B cell (primary cell): ENCODE measurements at regions not wholly inside any gene's neighbourhood (a gene's known extent, or its start where the extent isn't known, plus 50 kb on each side); places are given as distances from the start of the nearest gene placed in this dataset.

ENCODE experiments used
- ATAC-seq: fragments of 200-7000 bp; cut with Tn5 transposase; one replicate; pipeline ENCODE4 v1.10.0; 2021; ENCODE audit warnings: low read depth, mild to moderate bottlenecking, moderate number of reproducible peaks, moderate library complexity
- CTCF ChIA-PET: fragments of 350-600 bp; sonication (Branson Sonifier 250); formaldehyde crosslinking; loops from one replicate; lab custom pipeline; 2021; ENCODE audit warnings: antibody characterized with exemption, inconsistent platforms; lab: Charles Lee
- POLR2A ChIA-PET: fragments of 350-600 bp; sonication (Branson Sonifier 250); formaldehyde crosslinking; loops from one replicate; lab custom pipeline; 2021; ENCODE audit warnings: antibody characterized with exemption; lab: Charles Lee
- DNase-seq: peaks from one replicate; pipeline ENCODE4 v3.0.0; 2013
- H2AFZ ChIP-seq: 2 replicates; pipeline ENCODE4 v1.6.1; 2012; ENCODE audit warnings: mild to moderate bottlenecking, low read depth, low read length; ENCODE audit not compliant: insufficient read depth, poor library complexity, severe bottlenecking
- H3K27ac ChIP-seq, 2 donors: 1 replicate in 1 of 2; 2 replicates in 1 of 2; pipeline ENCODE4 v1.5.1; 2012 to 2013; ENCODE audit warnings: low read length in 2 of 2, mild to moderate bottlenecking in 2 of 2, moderate library complexity in 1 of 2
- H3K27me3 ChIP-seq, 4 experiments: fragments of 200-600 bp in 1 of 4; sonication (generic) in 1 of 4; replicated peaks in 1 of 4; 1 replicate in 2 of 4; 2 replicates in 2 of 4; pipeline versions ENCODE4 v1.6.1 to v1.7.0; 2013 to 2016; ENCODE audit warnings: low read length in 3 of 4, mild to moderate bottlenecking in 2 of 4, mixed read lengths in 1 of 4, moderate library complexity in 1 of 4; ENCODE audit not compliant: insufficient read depth in 4 of 4, control insufficient read depth in 3 of 4; ENCODE audit errors: control extremely low read depth in 1 of 4
- H3K36me3 ChIP-seq, 2 experiments: replicated peaks in 1 of 2; 1 replicate in 1 of 2; 2 replicates in 1 of 2; pipeline versions ENCODE4 v1.6.1 to v1.7.1; 2013; ENCODE audit warnings: low read length in 1 of 2; ENCODE audit not compliant: insufficient read depth in 2 of 2, control insufficient read depth in 1 of 2; ENCODE audit errors: control extremely low read depth in 1 of 2, extremely low read depth in 1 of 2
- H3K4me1 ChIP-seq, 2 donors: fragments of 200-600 bp in 1 of 2; sonication (generic) in 1 of 2; 1 replicate in 1 of 2; 2 replicates in 1 of 2; pipeline versions ENCODE4 v1.5.1 to v1.6.1; 2013 to 2017; ENCODE audit warnings: low read length in 2 of 2; ENCODE audit not compliant: control insufficient read depth in 2 of 2, insufficient read depth in 2 of 2
- H3K4me2 ChIP-seq: replicated peaks from 2 replicates; pipeline ENCODE3; 2012; ENCODE audit warnings: mild to moderate bottlenecking, low read depth, low read length; ENCODE audit not compliant: poor library complexity, severe bottlenecking
- H3K4me3 ChIP-seq, 5 experiments: fragments of 200-600 bp in 1 of 5; sonication (generic) in 1 of 5; 1 replicate in 3 of 5; 2 replicates in 2 of 5; pipeline versions ENCODE4 v1.5.1 to v1.7.0; 2011 to 2016; ENCODE audit warnings: low read length in 4 of 5, mild to moderate bottlenecking in 4 of 5, low read depth in 2 of 5, control low read depth in 1 of 5, moderate library complexity in 1 of 5; ENCODE audit not compliant: insufficient read depth in 1 of 5; ENCODE audit errors: control extremely low read depth in 1 of 5, extremely low read depth in 1 of 5
- H3K79me2 ChIP-seq: fragments of 200-600 bp; sonication (generic); one replicate; pipeline ENCODE4 v1.6.0; 2016; ENCODE audit warnings: low read length; ENCODE audit not compliant: control insufficient read depth, insufficient read depth
- H3K9ac ChIP-seq: fragments of 200-600 bp; sonication (generic); 2 replicates; pipeline ENCODE4 v1.6.1; 2017; ENCODE audit warnings: mild to moderate bottlenecking, low read length, moderate library complexity
- H3K9me3 ChIP-seq, 3 donors: one replicate each; pipeline versions ENCODE4 v1.6.1 to v1.7.1; 2013; ENCODE audit warnings: low read length in 2 of 3; ENCODE audit not compliant: control insufficient read depth in 2 of 3, insufficient read depth in 1 of 3; ENCODE audit errors: control extremely low read depth in 1 of 3
- H4K20me1 ChIP-seq: 2 replicates; pipeline ENCODE4 v1.6.0; 2012; ENCODE audit warnings: mild to moderate bottlenecking, low read length; ENCODE audit not compliant: insufficient read depth, control insufficient read depth, poor library complexity, severe bottlenecking
- H3K27ac Mint-ChIP-seq: one replicate; pipeline ENCODE4 v1.8.0; 2021; ENCODE audit warnings: mixed read lengths
- H3K27me3 Mint-ChIP-seq: one replicate; pipeline ENCODE4 v1.8.0; 2021; ENCODE audit warnings: mixed read lengths
- H3K4me1 Mint-ChIP-seq: one replicate; pipeline ENCODE4 v1.8.0; 2021; ENCODE audit warnings: mixed read lengths
- H3K4me3 Mint-ChIP-seq: one replicate; pipeline ENCODE4 v1.8.0; 2021; ENCODE audit warnings: mixed read lengths
- H3K9me3 Mint-ChIP-seq: one replicate; pipeline ENCODE4 v1.8.0; 2022; ENCODE audit warnings: mixed read lengths; ENCODE audit not compliant: insufficient read depth
- EZH2 ChIP-seq: IDR thresholded peaks from 2 replicates; pipeline ENCODE4 v1.6.1; 2012; ENCODE audit warnings: borderline replicate concordance, low read depth, mild to moderate bottlenecking, moderate library complexity, low read length; ENCODE audit not compliant: insufficient read depth, poor library complexity, severe bottlenecking
- WGBS: methylation state at CpG from one replicate; pipeline ENCODE4 v1.1.5; 2013; ENCODE audit warnings: missing lambda C conversion rate; ENCODE audit not compliant: insufficient coverage; 5-methylcytosine and 5-hydroxymethylcytosine counted together
- intact Hi-C: fragments of 100-400 bp; cut with micrococcal nuclease; formaldehyde crosslinking; loops from one replicate; pipeline ENCODE4 v1.10.0; 2022
- TF ChIP-seq, protein P1 (sequence below): fragments of 200-600 bp; IDR thresholded peaks from one replicate; pipeline ENCODE4 v1.8.0; 2022; ENCODE audit warnings: antibody characterized with exemption, mild to moderate bottlenecking

DNA sequence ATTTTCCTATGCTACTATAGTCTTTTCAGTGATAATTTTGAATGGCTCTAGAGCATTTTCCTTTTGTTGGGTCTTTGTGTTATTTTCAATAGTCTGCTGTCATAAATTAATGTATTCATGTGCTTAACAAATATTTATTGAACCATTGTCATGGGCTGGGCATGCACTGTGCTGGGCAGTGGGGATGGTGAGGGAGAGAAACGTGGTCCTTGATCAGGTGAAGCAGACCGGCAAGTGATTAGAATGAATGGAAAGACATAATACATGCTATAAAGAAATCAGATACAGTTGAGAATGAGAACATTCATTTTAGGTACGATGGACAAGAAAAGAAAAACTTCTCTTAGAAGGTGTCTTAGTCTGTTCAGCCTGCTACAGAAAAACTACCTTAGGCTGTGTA lies 66.1 kb downstream of the KIF4B start:
- Histone ChIP-seq H3K36me3 (no peaks in the 10 kb centered on the region), H2AFZ (no peak overlapping the region), H3K4me1 (no peaks in the 10 kb centered on the region), H3K9me3 (no peaks in the 10 kb centered on the region), H3K9ac (no peak overlapping the region), H3K4me2 (no peak overlapping the region), H3K79me2 (no peaks in the 10 kb centered on the region), H3K27ac (no peak overlapping the region), H3K27me3 (no peaks in the 10 kb centered on the region), H4K20me1 (no peaks in the 10 kb centered on the region), H3K4me3 (no peak overlapping the region)
- no CpG with 5 or more reads among the region's 3 CpGs for WGBS
- ChIA-PET CTCF (no interaction called here), POLR2A (no interaction called here)
- ATAC-seq, result no peak
- peaks cover 8% of the 10 kb centered on the region for H3K27me3 Mint-ChIP-seq
- no peak for DNase-seq
- intact Hi-C loops, result no loop called here
- no peaks in the 10 kb centered on the region for H3K9me3 Mint-ChIP-seq
- no peaks in the 10 kb centered on the region for H3K4me1 Mint-ChIP-seq
- no peak overlapping the region for H3K27ac Mint-ChIP-seq
- TF ChIP-seq, protein P1, sequence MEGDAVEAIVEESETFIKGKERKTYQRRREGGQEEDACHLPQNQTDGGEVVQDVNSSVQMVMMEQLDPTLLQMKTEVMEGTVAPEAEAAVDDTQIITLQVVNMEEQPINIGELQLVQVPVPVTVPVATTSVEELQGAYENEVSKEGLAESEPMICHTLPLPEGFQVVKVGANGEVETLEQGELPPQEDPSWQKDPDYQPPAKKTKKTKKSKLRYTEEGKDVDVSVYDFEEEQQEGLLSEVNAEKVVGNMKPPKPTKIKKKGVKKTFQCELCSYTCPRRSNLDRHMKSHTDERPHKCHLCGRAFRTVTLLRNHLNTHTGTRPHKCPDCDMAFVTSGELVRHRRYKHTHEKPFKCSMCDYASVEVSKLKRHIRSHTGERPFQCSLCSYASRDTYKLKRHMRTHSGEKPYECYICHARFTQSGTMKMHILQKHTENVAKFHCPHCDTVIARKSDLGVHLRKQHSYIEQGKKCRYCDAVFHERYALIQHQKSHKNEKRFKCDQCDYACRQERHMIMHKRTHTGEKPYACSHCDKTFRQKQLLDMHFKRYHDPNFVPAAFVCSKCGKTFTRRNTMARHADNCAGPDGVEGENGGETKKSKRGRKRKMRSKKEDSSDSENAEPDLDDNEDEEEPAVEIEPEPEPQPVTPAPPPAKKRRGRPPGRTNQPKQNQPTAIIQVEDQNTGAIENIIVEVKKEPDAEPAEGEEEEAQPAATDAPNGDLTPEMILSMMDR, result no peak
- TF ChIP-seq EZH2, result no peak
- no peak overlapping the region for H3K4me3 Mint-ChIP-seq

DNA sequence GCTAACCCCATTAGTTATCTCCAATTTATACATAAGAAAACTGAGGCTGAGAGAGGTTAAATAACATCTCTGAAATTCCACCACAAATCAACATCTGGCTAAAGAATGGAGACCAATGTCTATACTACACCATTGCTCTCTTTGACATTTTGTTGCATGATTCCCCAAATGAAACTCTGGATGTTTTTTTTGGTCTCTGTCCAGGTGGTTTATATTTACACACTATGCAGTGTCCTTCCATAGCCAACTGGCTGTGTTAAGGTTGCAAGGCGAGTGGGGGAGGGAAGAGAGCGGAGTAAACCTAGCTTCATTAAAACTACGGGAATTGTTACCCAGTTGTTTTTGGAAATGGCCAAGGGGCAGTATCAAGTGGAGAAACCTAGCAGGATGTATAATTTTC lies 67.2 kb downstream of the KIF4B start:
- Mint-ChIP-seq H3K4me3 (no peak overlapping the region), H3K27me3 (peaks cover 8% of the 10 kb centered on the region), H3K4me1 (no peaks in the 10 kb centered on the region), H3K27ac (no peak overlapping the region), H3K9me3 (no peaks in the 10 kb centered on the region)
- H4K20me1 ChIP-seq, result no peaks in the 10 kb centered on the region
- CTCF ChIA-PET, result no interaction called here
- no peak overlapping the region for H3K9ac ChIP-seq
- no peak overlapping the region for H2AFZ ChIP-seq
- no peak overlapping the region for H3K4me3 ChIP-seq
- H3K4me2 ChIP-seq, result no peak overlapping the region
- POLR2A ChIA-PET, result no interaction called here
- ATAC-seq (no peak), DNase-seq (no peak)
- H3K27ac ChIP-seq, result no peak overlapping the region
- H3K27me3 ChIP-seq, result no peaks in the 10 kb centered on the region
- TF ChIP-seq, protein P1, result no peak
- no peak for TF ChIP-seq EZH2
- intact Hi-C loops, result no loop called here
- no peaks in the 10 kb centered on the region for H3K4me1 ChIP-seq
- no peaks in the 10 kb centered on the region for H3K9me3 ChIP-seq
- H3K36me3 ChIP-seq, result no peaks in the 10 kb centered on the region
- WGBS, result 88% methylated on average over 2 of the region's 3 CpGs
- H3K79me2 ChIP-seq, result no peaks in the 10 kb centered on the region
